ENCODE measurements at regions not wholly inside any gene's neighbourhood (a gene's known extent, or its start where the extent isn't known, plus 50 kb on each side); places are given as distances from the start of the nearest gene placed in this dataset.

DNA sequence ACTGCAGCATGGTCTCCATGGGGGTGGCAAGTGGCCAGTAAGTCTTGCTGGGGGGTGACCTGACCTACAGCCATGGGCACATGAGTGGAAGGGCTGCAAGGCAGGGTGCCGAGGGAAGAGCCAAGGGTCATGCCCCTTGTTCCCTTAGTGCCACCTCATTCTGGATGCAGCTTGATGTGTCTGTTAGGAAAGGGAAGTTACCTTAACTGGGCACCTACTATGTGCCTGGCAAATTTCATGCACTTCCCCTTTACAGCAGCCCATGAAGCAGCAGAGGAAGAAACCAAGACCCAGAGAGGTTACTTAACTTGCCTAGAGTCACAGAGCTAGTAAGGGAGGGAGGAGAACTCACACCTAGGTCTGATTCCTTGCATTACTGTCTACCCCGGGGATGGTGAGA lies 174.0 kb downstream of the MRPL14 start:
- Histone ChIP-seq H3K36me3 (ENCODE audit: control insufficient read depth in 2 of 2, extremely low read depth in 1 of 2, insufficient read depth in 1 of 2, low read length in 1 of 2) (no peaks in the 10 kb centered on the region), H3K9me3 (no peaks in the 10 kb centered on the region), H3K4me3 (ENCODE audit: control insufficient read depth in 1 of 2, extremely low read depth in 1 of 2, low read length in 1 of 2) (no peak overlapping the region), H3K27ac (ENCODE audit: low read length) (no peak overlapping the region), H3K27me3 (replicated peaks in 1 of 2; ENCODE audit: control insufficient read depth in 2 of 2, extremely low read depth in 1 of 2, insufficient read depth in 2 of 2, low read length in 1 of 2) (peaks cover 0 to 30% of the 10 kb centered on the region in 2 experiments), H3K4me1 (ENCODE audit: control insufficient read depth in 1 of 2, extremely low read depth in 1 of 2, insufficient read depth in 2 of 2, low read length in 2 of 2) (no peaks in the 10 kb centered on the region)
- Mint-ChIP-seq H3K4me3 (no peak overlapping the region), H3K9me3 (peaks cover 3 to 5% (median 4%) of the 10 kb centered on the region in 3 donors), H3K36me3 (peaks cover 3% of the 10 kb centered on the region), H3K27ac (no peak overlapping the region), H3K27me3 (peaks cover 19 to 31% of the 10 kb centered on the region in 2 donors), H3K4me1 (no peaks in the 10 kb centered on the region)
- 100% methylated on average over 1 of the region's 2 CpGs for WGBS (ENCODE audit: insufficient coverage)
- CTCF ChIA-PET = no interaction called here
- no peak for ATAC-seq (replicated peaks in 1 of 4)
- DNase-seq = peak in 1 of 35 experiments; percentile 20
- POLR2A ChIA-PET = no interaction called here

- Mint-ChIP-seq H3K4me1 (no peaks in the 10 kb centered on the region), H3K27ac (peak overlapping the region in 1 of 2 donors; percentile 6), H3K4me3 (no peak overlapping the region), H3K27me3 (peaks cover 14 to 26% of the 10 kb centered on the region in 2 donors), H3K9me3 (peaks cover 3 to 5% (median 4%) of the 10 kb centered on the region in 3 donors), H3K36me3 (peaks cover 3% of the 10 kb centered on the region)
- no peak for DNase-seq
- H3K27me3 ChIP-seq (replicated peaks in 1 of 2; ENCODE audit: control insufficient read depth in 2 of 2, extremely low read depth in 1 of 2, insufficient read depth in 2 of 2, low read length in 1 of 2) = peaks cover 0 to 30% of the 10 kb centered on the region in 2 experiments
- H3K4me3 ChIP-seq (ENCODE audit: control insufficient read depth in 1 of 2, extremely low read depth in 1 of 2, low read length in 1 of 2) = no peak overlapping the region
- H3K9me3 ChIP-seq = no peaks in the 10 kb centered on the region
- H3K4me1 ChIP-seq (ENCODE audit: control insufficient read depth in 1 of 2, extremely low read depth in 1 of 2, insufficient read depth in 2 of 2, low read length in 2 of 2) = no peaks in the 10 kb centered on the region
- 86% methylated on average over 1 of the region's 1 CpG for WGBS (ENCODE audit: insufficient coverage)
- no peaks in the 10 kb centered on the region for H3K36me3 ChIP-seq (ENCODE audit: control insufficient read depth in 2 of 2, extremely low read depth in 1 of 2, insufficient read depth in 1 of 2, low read length in 1 of 2)
- no peak for ATAC-seq (replicated peaks in 1 of 4)
- no peak overlapping the region for H3K27ac ChIP-seq (ENCODE audit: low read length)
- ChIA-PET POLR2A (no interaction called here), CTCF (no interaction called here)
Observed at GRCh38 chr6:43952746-43953145, 174.5 kb downstream of the MRPL14 start.

GRCh38 chr6:43951756-43952675 lies 175.2 kb downstream of the MRPL14 start:
- peaks cover 0 to 30% of the 10 kb centered on the region in 2 experiments for H3K27me3 ChIP-seq (replicated peaks in 1 of 2; ENCODE audit: control insufficient read depth in 2 of 2, extremely low read depth in 1 of 2, insufficient read depth in 2 of 2, low read length in 1 of 2)
- peaks cover 3 to 6% (median 4%) of the 10 kb centered on the region in 3 donors for H3K9me3 Mint-ChIP-seq
- ChIA-PET CTCF (no interaction called here), POLR2A (no interaction called here)
- H3K27ac ChIP-seq (ENCODE audit: low read length) = no peak overlapping the region
- no peak overlapping the region for H3K4me3 Mint-ChIP-seq
- peaks cover 9 to 22% of the 10 kb centered on the region in 2 donors for H3K27me3 Mint-ChIP-seq
- ATAC-seq (replicated peaks in 1 of 4) (no peak), DNase-seq (peak in 1 of 35 experiments; percentile 8)
- no peaks in the 10 kb centered on the region for H3K4me1 ChIP-seq (ENCODE audit: control insufficient read depth in 1 of 2, extremely low read depth in 1 of 2, insufficient read depth in 2 of 2, low read length in 2 of 2)
- no peaks in the 10 kb centered on the region for H3K4me1 Mint-ChIP-seq
- H3K9me3 ChIP-seq = no peaks in the 10 kb centered on the region
- 97% methylated on average over 5 of the region's 8 CpGs for WGBS (ENCODE audit: insufficient coverage)
- no peaks in the 10 kb centered on the region for H3K36me3 ChIP-seq (ENCODE audit: control insufficient read depth in 2 of 2, extremely low read depth in 1 of 2, insufficient read depth in 1 of 2, low read length in 1 of 2)
- H3K27ac Mint-ChIP-seq = no peak overlapping the region
- H3K4me3 ChIP-seq (ENCODE audit: control insufficient read depth in 1 of 2, extremely low read depth in 1 of 2, low read length in 1 of 2) = no peak overlapping the region
- peaks cover 3% of the 10 kb centered on the region for H3K36me3 Mint-ChIP-seq

- Histone ChIP-seq H3K36me3 (ENCODE audit: control insufficient read depth in 2 of 2, extremely low read depth in 1 of 2, insufficient read depth in 1 of 2, low read length in 1 of 2) (no peaks in the 10 kb centered on the region), H3K27ac (ENCODE audit: low read length) (no peak overlapping the region), H3K4me3 (ENCODE audit: control insufficient read depth in 1 of 2, extremely low read depth in 1 of 2, low read length in 1 of 2) (no peak overlapping the region), H3K27me3 (replicated peaks in 1 of 2; ENCODE audit: control insufficient read depth in 2 of 2, extremely low read depth in 1 of 2, insufficient read depth in 2 of 2, low read length in 1 of 2) (peaks cover 0 to 30% of the 10 kb centered on the region in 2 experiments), H3K9me3 (no peaks in the 10 kb centered on the region), H3K4me1 (ENCODE audit: control insufficient read depth in 1 of 2, extremely low read depth in 1 of 2, insufficient read depth in 2 of 2, low read length in 2 of 2) (no peaks in the 10 kb centered on the region)
- Mint-ChIP-seq H3K9me3 (peaks cover 7 to 10% (median 8%) of the 10 kb centered on the region in 3 donors), H3K4me1 (no peaks in the 10 kb centered on the region), H3K27me3 (peaks cover 5 to 18% of the 10 kb centered on the region in 2 donors), H3K36me3 (peaks cover under 1% of the 10 kb centered on the region), H3K27ac (no peak overlapping the region), H3K4me3 (no peak overlapping the region)
- WGBS (ENCODE audit: insufficient coverage) = 66% methylated on average over 3 of the region's 5 CpGs
- POLR2A ChIA-PET = no interaction called here
- ATAC-seq (replicated peaks in 1 of 4) (no peak), DNase-seq (peak in 2 of 35 experiments; percentile 13 to 17)
- CTCF ChIA-PET = no interaction called here
Observed at GRCh38 chr6:43951063-43951755, 176.0 kb downstream of the MRPL14 start.

DNA sequence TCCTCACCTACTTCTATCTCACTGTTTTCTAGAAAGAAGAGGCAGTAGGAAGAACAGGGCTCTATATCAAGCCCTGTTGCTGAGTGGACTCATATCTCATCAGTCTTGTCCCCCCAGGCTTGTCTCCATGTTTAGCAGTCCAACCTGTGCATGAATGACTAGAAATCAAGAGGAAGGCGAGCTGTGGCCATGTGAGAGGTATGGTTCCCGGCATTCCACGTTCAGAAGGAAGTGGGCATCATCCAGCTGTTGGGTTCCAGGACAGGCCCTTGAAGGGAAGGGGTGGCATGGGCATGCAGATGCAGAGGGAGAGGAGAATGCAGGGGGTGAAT lies 176.6 kb downstream of the MRPL14 start:
- no peak overlapping the region for H3K27ac Mint-ChIP-seq
- POLR2A ChIA-PET = no interaction called here
- no peaks in the 10 kb centered on the region for H3K36me3 Mint-ChIP-seq
- H3K36me3 ChIP-seq (ENCODE audit: control insufficient read depth in 2 of 2, extremely low read depth in 1 of 2, insufficient read depth in 1 of 2, low read length in 1 of 2) = no peaks in the 10 kb centered on the region
- ATAC-seq (replicated peaks in 1 of 4) = no peak
- H3K4me3 ChIP-seq (ENCODE audit: control insufficient read depth in 1 of 2, extremely low read depth in 1 of 2, low read length in 1 of 2) = no peak overlapping the region
- CTCF ChIA-PET = no interaction called here
- no peak overlapping the region for H3K4me3 Mint-ChIP-seq
- no peaks in the 10 kb centered on the region for H3K4me1 ChIP-seq (ENCODE audit: control insufficient read depth in 1 of 2, extremely low read depth in 1 of 2, insufficient read depth in 2 of 2, low read length in 2 of 2)
- H3K27me3 ChIP-seq (replicated peaks in 1 of 2; ENCODE audit: control insufficient read depth in 2 of 2, extremely low read depth in 1 of 2, insufficient read depth in 2 of 2, low read length in 1 of 2) = peaks cover 0 to 30% of the 10 kb centered on the region in 2 experiments
- H3K27ac ChIP-seq (ENCODE audit: low read length) = no peak overlapping the region
- WGBS (ENCODE audit: insufficient coverage) = 70% methylated on average over 3 of the region's 3 CpGs
- peaks cover 6 to 14% (median 13%) of the 10 kb centered on the region in 3 donors for H3K9me3 Mint-ChIP-seq
- no peaks in the 10 kb centered on the region for H3K4me1 Mint-ChIP-seq
- H3K9me3 ChIP-seq = no peaks in the 10 kb centered on the region
- no peak for DNase-seq
- H3K27me3 Mint-ChIP-seq = peaks cover 4 to 16% of the 10 kb centered on the region in 2 donors

- WGBS (ENCODE audit: insufficient coverage) = 90% methylated on average over 9 of the region's 11 CpGs
- ATAC-seq (replicated peaks in 1 of 4) (no peak), DNase-seq (peak in 1 of 35 experiments; percentile 8)
- POLR2A ChIA-PET = no interaction called here
- H3K4me3 Mint-ChIP-seq = no peak overlapping the region
- no peaks in the 10 kb centered on the region for H3K36me3 Mint-ChIP-seq
- peaks cover 0 to 30% of the 10 kb centered on the region in 2 experiments for H3K27me3 ChIP-seq (replicated peaks in 1 of 2; ENCODE audit: control insufficient read depth in 2 of 2, extremely low read depth in 1 of 2, insufficient read depth in 2 of 2, low read length in 1 of 2)
- H3K4me1 ChIP-seq (ENCODE audit: control insufficient read depth in 1 of 2, extremely low read depth in 1 of 2, insufficient read depth in 2 of 2, low read length in 2 of 2) = no peaks in the 10 kb centered on the region
- H3K4me3 ChIP-seq (ENCODE audit: control insufficient read depth in 1 of 2, extremely low read depth in 1 of 2, low read length in 1 of 2) = no peak overlapping the region
- no peaks in the 10 kb centered on the region for H3K4me1 Mint-ChIP-seq
- H3K9me3 Mint-ChIP-seq = peaks cover 6 to 20% (median 17%) of the 10 kb centered on the region in 3 donors
- peaks cover 4 to 16% of the 10 kb centered on the region in 2 donors for H3K27me3 Mint-ChIP-seq
- H3K27ac ChIP-seq (ENCODE audit: low read length) = no peak overlapping the region
- H3K36me3 ChIP-seq (ENCODE audit: control insufficient read depth in 2 of 2, extremely low read depth in 1 of 2, insufficient read depth in 1 of 2, low read length in 1 of 2) = no peaks in the 10 kb centered on the region
- CTCF ChIA-PET = no interaction called here
- H3K27ac Mint-ChIP-seq = no peak overlapping the region
- no peaks in the 10 kb centered on the region for H3K9me3 ChIP-seq
Observed at GRCh38 chr6:43950051-43950605, 177.1 kb downstream of the MRPL14 start.
